ENCODE measurements at regions not wholly inside any gene's neighbourhood (a gene's known extent, or its start where the extent isn't known, plus 50 kb on each side); places are given as distances from the start of the nearest gene placed in this dataset.
A peak's percentile ranks its signal among the peaks of the same experiment; 100 is the strongest.

DNA sequence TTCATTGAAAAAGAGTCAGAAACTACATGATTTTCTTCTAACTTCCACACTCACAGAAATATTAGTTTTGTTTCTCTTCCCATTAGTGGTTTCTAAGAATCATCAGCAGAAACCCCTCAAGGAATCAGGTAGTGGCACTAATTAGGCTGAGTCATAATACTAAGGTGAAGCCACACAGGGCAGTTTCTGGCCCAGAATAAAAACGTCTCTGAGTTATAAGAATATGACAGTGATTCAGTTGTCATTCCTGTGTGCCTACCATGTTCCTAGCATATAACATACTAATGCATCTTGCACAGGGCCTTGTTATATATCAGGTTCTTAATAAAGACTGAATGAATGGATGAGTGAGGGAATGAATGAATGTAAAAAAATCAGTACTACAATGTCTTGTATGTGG, 206.0 kb upstream of the PLEKHG7 start:
- no peak for DNase-seq (ENCODE audit: low read depth)

- DNase-seq (ENCODE audit: low read depth), result no peak
These were observed 207.7 kb upstream of the PLEKHG7 start for GRCh38 chr12:92495108-92495507.

DNA sequence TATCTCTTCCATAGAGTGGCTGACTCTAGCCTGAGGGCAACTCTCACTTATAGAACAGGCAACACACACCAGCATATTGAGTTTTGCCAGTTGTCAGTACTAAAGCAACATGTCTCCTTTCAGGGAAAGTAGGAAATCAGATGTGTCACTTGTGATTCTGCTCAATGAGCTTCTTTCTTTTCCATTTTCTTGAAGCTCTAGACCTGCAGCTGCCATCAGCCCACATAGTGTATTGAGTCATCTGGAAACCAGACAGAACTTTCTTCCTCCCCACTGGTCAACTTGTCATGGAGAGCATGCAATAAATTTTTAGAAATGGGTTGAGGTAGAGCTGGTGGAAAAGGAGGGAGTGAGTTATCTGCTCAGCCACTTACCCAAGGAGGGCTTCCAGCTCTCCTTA, 209.0 kb upstream of the PLEKHG7 start:
- DNase-seq (ENCODE audit: low read depth), result no peak

GRCh38 chr12:92492995-92493394, 209.8 kb upstream of the PLEKHG7 start:
- no peak for DNase-seq (ENCODE audit: low read depth)

GRCh38 chr12:92492291-92492690, 210.5 kb upstream of the PLEKHG7 start:
- DNase-seq (ENCODE audit: low read depth), result no peak

DNA sequence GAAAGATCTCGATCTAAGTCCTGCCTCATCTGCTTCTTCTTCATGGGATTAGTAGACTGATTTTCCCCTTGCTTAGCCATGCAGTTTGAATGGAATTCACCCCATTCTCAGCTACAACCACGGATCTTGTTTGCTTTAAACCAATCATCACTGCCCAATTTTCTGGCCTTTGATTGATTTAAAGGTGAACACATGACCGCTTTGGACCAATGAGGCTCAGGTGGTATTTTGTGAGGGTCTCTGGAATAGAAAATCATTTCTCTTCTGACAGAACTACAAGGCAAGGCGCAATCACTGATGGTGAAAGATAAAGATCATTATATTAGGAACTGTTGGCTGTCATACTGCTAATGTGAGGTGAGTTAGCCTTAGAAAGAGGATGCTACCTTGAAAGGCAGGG, 213.0 kb upstream of the PLEKHG7 start:
- no peak for DNase-seq (ENCODE audit: low read depth)

- no peak for DNase-seq (ENCODE audit: low read depth)
These were observed 214.1 kb upstream of the PLEKHG7 start for GRCh38 chr12:92488735-92489134.

DNA sequence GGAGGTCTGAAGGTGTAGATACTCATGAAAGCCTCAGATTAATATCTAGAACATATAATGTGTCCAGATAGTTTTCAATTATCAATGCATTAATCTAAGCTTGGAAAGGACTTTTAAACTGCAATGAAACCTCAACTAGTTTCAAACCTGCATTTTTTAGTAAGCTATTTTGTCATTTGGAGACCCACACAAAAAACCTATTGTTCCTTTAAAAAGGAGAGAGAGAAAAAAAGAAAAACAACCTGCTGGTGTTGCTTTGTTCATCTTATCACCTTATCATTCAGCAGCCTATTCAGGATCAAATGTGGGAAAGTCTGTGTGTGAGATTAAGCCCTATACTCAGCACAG, 215.7 kb upstream of the PLEKHG7 start:
- DNase-seq (ENCODE audit: low read depth), result no peak

GRCh38 chr12:92486443-92487137, 216.2 kb upstream of the PLEKHG7 start:
- DNase-seq (ENCODE audit: low read depth), result no peak

- no peak for DNase-seq (ENCODE audit: low read depth)
These were observed 217.1 kb upstream of the PLEKHG7 start for GRCh38 chr12:92485351-92486348.

DNA sequence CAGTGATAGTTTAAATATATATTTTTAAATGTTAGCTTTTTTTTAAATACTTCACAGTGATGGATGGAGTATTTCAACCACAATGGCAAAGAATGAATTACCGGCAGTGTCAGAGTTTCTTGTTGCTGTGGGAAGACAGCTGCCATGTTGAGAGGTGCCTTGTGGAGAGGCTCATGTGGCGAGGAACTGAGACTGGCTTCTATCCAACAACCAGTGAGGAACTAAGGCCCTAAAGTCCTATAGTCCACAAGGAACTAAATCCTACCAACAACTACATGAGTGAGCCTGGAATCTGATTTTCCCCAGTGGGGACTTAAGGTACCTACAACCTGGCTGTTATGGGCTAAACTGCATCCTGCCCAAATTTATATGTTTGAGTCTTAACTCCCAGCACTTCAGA, 220.2 kb upstream of the PLEKHG7 start:
- no peak for DNase-seq (ENCODE audit: low read depth)

- no peak for DNase-seq (ENCODE audit: low read depth)
These were observed 221.7 kb upstream of the PLEKHG7 start for GRCh38 chr12:92481066-92481465.

DNA sequence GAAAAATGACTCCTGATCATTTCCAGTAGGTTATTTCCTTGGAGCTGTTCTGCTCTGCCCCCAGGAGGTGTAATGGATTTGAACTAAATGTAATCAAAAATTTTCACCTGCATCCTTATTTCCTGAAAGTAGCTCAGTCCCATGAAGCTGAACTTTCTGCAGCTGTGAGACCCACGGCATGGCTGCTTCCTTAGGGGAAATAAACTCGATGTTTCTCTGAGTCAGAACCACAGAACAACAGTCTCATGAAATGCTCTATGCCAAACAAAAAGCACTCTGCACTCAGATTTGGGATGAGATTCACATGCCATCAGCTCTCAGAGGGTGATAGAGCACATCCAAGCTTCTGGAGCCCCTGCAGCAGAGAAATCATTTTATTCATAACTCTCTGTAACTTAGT, 224.1 kb upstream of the PLEKHG7 start:
- DNase-seq (ENCODE audit: low read depth), result no peak

GRCh38 chr12:92476844-92477243, 225.9 kb upstream of the PLEKHG7 start:
- DNase-seq (ENCODE audit: low read depth), result no peak

DNA sequence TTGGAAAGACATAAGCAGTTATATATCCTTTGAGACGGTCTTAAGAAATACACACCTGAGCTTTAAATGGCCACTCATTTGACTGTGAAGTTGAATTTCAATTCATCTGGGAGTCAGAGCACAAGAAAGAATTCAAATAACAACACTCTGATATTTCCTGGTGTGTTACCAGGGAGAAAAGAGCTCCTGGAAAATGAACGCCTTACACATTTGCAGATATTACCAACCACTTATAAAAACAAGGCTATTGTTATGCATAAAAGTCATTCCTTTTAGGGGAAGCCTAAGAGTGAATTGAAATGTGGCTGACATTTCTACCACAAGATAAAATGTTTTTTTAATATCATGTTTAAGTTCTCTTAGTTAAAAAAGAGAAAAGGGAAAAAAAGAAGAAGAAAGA, 229.2 kb upstream of the PLEKHG7 start:
- DNase-seq (ENCODE audit: low read depth), result no peak

- no peak for DNase-seq (ENCODE audit: low read depth)
These were observed 230.6 kb upstream of the PLEKHG7 start for GRCh38 chr12:92472201-92472600.

DNA sequence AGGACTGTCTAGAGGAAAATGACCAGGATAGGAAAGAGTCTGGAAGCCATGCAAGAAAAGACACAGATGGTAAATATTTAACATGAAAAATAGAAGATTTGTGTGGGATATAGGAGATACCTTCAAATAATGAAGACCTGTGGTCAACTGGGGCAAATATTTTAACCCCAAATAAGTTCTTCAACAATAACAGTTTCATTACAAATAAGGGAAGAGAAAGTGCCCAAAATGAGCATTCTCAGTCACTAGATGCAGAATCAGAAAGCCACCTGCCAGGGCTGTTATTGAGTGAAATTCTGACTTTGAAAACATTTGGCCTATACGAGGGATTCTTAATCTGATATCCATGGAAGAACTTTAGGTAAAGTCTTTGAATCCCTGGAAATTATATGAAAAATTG, 231.2 kb upstream of the PLEKHG7 start:
- no peak for DNase-seq (ENCODE audit: low read depth)

- DNase-seq (ENCODE audit: low read depth), result no peak
These were observed 232.2 kb upstream of the PLEKHG7 start for GRCh38 chr12:92470608-92471021.

DNA sequence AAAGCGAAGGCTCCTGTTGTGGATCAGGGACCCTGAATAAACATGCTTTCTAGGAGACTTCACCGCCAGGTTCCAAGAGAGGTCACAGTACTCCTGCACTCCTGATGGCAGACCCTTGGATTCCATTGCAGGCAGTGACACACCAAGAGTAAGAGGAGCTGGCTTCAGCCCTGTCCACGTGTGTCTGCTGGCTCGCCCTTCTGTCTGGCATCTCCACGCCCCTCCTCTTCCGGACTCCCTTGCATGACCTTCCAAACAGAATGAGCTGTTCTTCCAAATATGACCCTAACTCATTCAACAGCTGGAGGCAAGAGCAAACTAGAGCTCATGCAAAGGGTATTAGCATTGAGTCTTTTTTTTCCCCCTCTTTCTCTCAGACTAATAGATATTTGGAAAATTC, 233.0 kb upstream of the PLEKHG7 start:
- DNase-seq (ENCODE audit: low read depth), result peak; percentile 8

- no peak for DNase-seq (ENCODE audit: low read depth)
These were observed 234.3 kb upstream of the PLEKHG7 start for GRCh38 chr12:92468358-92469020.

DNA sequence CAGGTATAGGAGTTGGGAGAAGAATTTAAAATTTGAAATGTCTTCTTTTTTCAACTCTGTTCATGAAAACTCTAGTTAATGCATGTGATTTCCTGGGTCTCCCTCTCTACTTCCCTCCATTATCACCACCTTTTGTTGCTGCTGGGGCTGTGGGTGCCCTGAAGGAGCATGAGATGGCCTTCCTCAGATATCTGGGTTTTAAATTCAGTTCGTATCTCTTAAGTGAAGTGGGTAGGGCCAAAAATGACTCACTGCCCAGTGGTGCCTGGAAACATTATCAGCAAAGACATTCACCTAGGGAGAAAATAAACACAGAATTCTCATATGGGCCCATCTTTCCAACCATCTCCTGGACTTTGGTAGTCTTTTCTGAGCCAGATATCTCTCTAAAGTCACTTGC, 234.9 kb upstream of the PLEKHG7 start:
- DNase-seq (ENCODE audit: low read depth), result no peak

DNA sequence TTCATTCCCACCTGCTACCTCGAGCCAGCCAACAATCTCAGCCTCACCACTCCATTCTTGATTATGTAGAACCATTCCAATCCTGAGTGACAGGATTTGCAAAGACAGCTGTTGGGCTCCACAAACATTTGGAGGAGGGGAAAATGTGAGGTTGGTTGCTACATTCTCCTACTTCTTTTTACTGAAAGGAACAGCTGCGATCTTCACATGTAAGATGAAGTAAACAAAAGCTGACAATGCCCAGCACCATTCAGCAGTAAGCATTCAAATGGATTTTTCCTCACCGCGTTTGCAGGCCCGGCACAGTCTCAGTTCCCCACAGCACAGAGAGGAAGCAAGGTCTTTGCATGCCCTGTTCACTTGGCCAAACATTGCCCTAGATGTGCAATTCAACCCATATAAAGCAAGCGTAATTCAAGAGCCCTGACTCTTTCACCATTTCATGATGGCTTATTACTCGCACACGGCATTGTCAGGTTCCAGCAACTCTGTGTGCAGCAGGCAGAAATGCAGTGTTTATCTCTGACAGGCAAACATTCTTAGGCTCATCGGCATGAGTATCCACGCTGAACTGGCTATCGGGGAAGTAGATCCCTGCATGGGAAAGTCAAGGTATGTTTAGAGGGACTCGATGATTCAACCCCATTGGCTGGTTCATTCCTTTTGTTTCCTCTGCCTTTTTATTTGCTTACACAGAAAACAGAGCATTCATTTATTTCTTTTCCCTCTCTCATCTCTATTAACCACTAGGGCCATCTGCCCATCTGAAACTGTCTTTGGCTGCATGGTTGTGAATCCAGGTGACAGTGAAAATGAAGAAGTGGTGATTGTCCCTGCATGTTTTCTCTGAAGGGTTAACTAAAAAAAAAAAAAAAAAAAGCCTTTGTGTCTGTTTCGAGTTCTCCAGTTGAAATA, 236.1 kb upstream of the PLEKHG7 start:
- no peak for DNase-seq (ENCODE audit: low read depth)
